ENCODE measurements at regions not wholly inside any gene's neighbourhood (a gene's known extent, or its start where the extent isn't known, plus 50 kb on each side); places are given as distances from the start of the nearest gene placed in this dataset.
A peak's percentile ranks its signal among the peaks of the same experiment; 100 is the strongest.

- no peak for DNase-seq (ENCODE audit: extremely low read depth, low read depth)
These were observed 53.1 kb upstream of the VSX1 start for GRCh38 chr20:25135031-25135430.

- no peak for DNase-seq (ENCODE audit: extremely low read depth, low read depth)
These were observed 54.1 kb upstream of the VSX1 start for GRCh38 chr20:25136056-25136455.

DNA sequence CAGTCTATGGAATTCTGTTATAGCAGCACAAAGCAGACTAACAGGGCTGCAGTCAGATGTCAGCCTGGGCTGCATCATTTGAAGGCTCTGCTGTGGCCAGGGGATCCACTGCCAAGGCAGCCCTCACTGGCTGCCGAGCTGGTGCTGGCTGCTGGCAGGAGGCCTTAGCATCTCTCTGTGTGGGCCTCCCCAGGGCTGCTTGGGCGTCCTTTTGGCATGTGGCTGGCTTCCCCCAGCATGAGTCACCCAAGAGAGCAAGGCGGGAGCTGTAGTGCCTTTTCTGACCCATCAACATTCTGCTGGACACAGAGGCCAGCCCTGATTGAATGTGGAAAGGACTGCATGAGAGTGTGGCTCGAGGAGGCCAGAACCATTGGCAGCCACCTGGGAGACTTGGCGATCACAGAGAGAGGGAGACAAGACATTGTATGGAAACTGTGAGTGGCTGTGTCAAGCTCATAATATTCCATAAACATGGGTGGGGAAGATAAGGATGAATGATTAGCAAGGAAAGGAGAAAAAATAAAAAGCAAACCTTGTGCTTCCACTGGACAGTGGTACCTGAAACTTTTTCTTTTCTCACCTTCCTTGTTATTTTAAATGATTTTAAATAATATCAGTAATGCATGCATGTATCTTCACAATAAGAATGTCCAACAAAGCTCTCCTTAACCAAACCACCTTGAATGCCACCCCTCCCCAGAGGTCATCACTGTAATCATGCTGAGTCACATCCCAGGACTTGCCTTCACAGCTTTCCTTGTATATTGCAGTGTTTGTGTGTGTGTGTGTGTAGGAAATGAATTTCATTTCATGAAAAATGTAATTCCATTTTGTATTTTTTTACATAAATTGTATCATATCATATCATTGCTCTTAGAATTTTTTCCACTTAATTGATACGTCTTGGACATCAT, 55.0 kb upstream of the VSX1 start:
- peak; percentile 43 for DNase-seq (ENCODE audit: extremely low read depth, low read depth)

DNA sequence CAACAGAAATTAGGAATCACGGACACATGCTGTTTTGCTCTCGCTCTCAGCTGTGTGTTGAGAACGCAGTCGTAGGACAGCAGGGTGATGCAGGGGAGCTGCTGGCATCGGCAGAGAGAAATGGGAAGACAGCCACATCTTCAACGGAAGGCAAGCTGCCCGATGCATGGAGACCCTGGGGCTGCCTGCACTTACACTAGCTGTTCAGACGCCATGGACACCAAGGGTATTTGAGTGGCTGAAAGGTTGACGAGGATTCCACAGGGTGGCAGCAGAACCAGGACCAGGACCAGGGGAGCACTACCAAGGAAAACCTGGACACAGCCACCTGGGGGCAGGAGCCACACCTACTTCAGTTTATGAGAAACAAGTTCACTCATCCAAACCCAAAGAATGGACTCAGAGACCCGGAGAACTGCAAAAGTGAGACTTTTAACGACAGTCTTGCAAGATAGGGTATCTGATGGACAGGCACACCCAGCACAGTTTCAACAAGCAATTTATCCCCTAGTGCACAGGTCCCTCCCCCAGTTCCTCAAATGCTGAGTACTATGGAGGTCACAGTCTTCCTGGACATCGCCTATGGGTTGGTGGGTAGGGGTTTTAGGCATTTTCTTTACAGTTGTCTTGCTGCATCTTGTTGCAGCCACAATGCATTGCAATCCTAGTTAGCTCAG, 56.3 kb upstream of the ENTPD6 start:
- no peak for DNase-seq (ENCODE audit: extremely low read depth, low read depth)

GRCh38 chr20:25140968-25141367, 54.5 kb upstream of the ENTPD6 start:
- no peak for DNase-seq (ENCODE audit: extremely low read depth, low read depth)

- no peak for DNase-seq (ENCODE audit: extremely low read depth, low read depth)
These were observed 53.1 kb upstream of the ENTPD6 start for GRCh38 chr20:25142435-25142834.

- no peak for DNase-seq (ENCODE audit: extremely low read depth, low read depth)
These were observed 50.4 kb upstream of the ENTPD6 start for GRCh38 chr20:25145131-25145530.
